H9 (cell line): ENCODE measurements at regions not wholly inside any gene's neighbourhood (a gene's known extent, or its start where the extent isn't known, plus 50 kb on each side); places are given as distances from the start of the nearest gene placed in this dataset.

ENCODE experiments used
- DNase-seq: peaks from one replicate; pipeline ENCODE4 v3.0.0-alpha.2; 2017
- H2AFZ ChIP-seq: one replicate; pipeline ENCODE4 v1.6.1; 2013; ENCODE audit warnings: mild to moderate bottlenecking, low read length, control low read depth, moderate library complexity
- H2AK5ac ChIP-seq: 2 replicates; pipeline ENCODE4 v1.6.1; 2013; ENCODE audit warnings: low read length, control low read depth, mixed read lengths; ENCODE audit not compliant: insufficient read length
- H2BK120ac ChIP-seq: one replicate; pipeline ENCODE4 v1.6.1; 2013; ENCODE audit warnings: low read depth, mild to moderate bottlenecking, low read length, control low read depth, inconsistent platforms; ENCODE audit not compliant: poor library complexity, severe bottlenecking
- H2BK12ac ChIP-seq: 2 replicates; pipeline ENCODE4 v1.6.1; 2013; ENCODE audit warnings: low read length, control low read depth, mixed read lengths, low read depth; ENCODE audit not compliant: insufficient read length
- H2BK15ac ChIP-seq: 2 replicates; pipeline ENCODE4 v1.6.1; 2013; ENCODE audit warnings: low read depth, low read length, control low read depth
- H2BK20ac ChIP-seq: one replicate; pipeline ENCODE4 v1.6.1; 2013; ENCODE audit warnings: low read depth, mild to moderate bottlenecking, low read length, control low read depth, inconsistent platforms; ENCODE audit not compliant: poor library complexity, severe bottlenecking
- H2BK5ac ChIP-seq: 2 replicates; pipeline ENCODE4 v1.6.1; 2013; ENCODE audit warnings: low read length, control low read depth, mixed read lengths; ENCODE audit not compliant: insufficient read length
- H3K14ac ChIP-seq: 2 replicates; pipeline ENCODE4 v1.6.1; 2013; ENCODE audit warnings: low read length, control low read depth; ENCODE audit not compliant: insufficient read depth
- H3K18ac ChIP-seq: 2 replicates; pipeline ENCODE4 v1.6.1; 2013; ENCODE audit warnings: low read depth, mild to moderate bottlenecking, mixed read lengths, low read length, control low read depth; ENCODE audit not compliant: insufficient read length
- H3K23ac ChIP-seq: 2 replicates; pipeline ENCODE4 v1.6.1; 2013; ENCODE audit warnings: low read length, control low read depth, mixed read lengths, low read depth; ENCODE audit not compliant: insufficient read length
- H3K23me2 ChIP-seq: 2 replicates; pipeline ENCODE4 v1.6.1; 2013; ENCODE audit warnings: low read depth, mild to moderate bottlenecking, mixed read lengths, low read length, control low read depth; ENCODE audit not compliant: insufficient read length, poor library complexity, severe bottlenecking
- H3K27ac ChIP-seq: 2 replicates; pipeline ENCODE4 v1.5.1; 2013; ENCODE audit warnings: low read length, control low read depth, mixed read lengths, low read depth; ENCODE audit not compliant: insufficient read length
- H3K27me3 ChIP-seq: 2 replicates; pipeline ENCODE4 v1.6.1; 2013; ENCODE audit warnings: low read length, control low read depth, inconsistent platforms; ENCODE audit not compliant: insufficient read depth
- H3K4ac ChIP-seq: 2 replicates; pipeline ENCODE4 v1.6.1; 2013; ENCODE audit warnings: low read depth, mild to moderate bottlenecking, control low read depth, inconsistent platforms, low read length, moderate library complexity
- H3K4me1 ChIP-seq: 2 replicates; pipeline ENCODE4 v1.6.1; 2013; ENCODE audit warnings: low read length, control low read depth, inconsistent platforms; ENCODE audit not compliant: insufficient read depth
- H3K4me2 ChIP-seq: 2 replicates; pipeline ENCODE4 v1.6.1; 2013; ENCODE audit warnings: low read length, control low read depth, mixed read lengths; ENCODE audit not compliant: insufficient read length, insufficient read depth
- H3K56ac ChIP-seq: 2 replicates; pipeline ENCODE4 v1.6.1; 2013; ENCODE audit warnings: low read depth, mild to moderate bottlenecking, mixed read lengths, low read length, control low read depth; ENCODE audit not compliant: insufficient read length
- H3K79me1 ChIP-seq: 2 replicates; pipeline ENCODE4 v1.6.1; 2013; ENCODE audit warnings: low read depth, mild to moderate bottlenecking, moderate library complexity, low read length, control low read depth, inconsistent platforms; ENCODE audit not compliant: insufficient read depth, poor library complexity, severe bottlenecking
- H3K79me2 ChIP-seq: 2 replicates; pipeline ENCODE4 v1.6.1; 2013; ENCODE audit warnings: low read length, control low read depth, inconsistent platforms; ENCODE audit not compliant: insufficient read depth
- H3K9ac ChIP-seq: 2 replicates; pipeline ENCODE4 v1.6.1; 2013; ENCODE audit warnings: low read length, control low read depth, mixed read lengths; ENCODE audit not compliant: insufficient read length; ENCODE audit errors: extremely low read depth
- H3K9me3 ChIP-seq: one replicate; pipeline ENCODE4 v1.6.1; 2013; ENCODE audit warnings: low read depth, low read length, inconsistent platforms; ENCODE audit not compliant: control insufficient read depth
- H3T11ph ChIP-seq: one replicate; pipeline ENCODE4 v1.6.1; 2013; ENCODE audit warnings: mild to moderate bottlenecking, low read length, control low read depth, inconsistent platforms
- H4K20me1 ChIP-seq: one replicate; pipeline ENCODE4 v1.6.1; 2013; ENCODE audit not compliant: control insufficient read depth, insufficient read length, insufficient read depth
- H4K5ac ChIP-seq: 2 replicates; pipeline ENCODE4 v1.6.1; 2013; ENCODE audit warnings: low read depth, mild to moderate bottlenecking, mixed read lengths, low read length, control low read depth; ENCODE audit not compliant: insufficient read length
- H4K8ac ChIP-seq: replicated peaks from 2 replicates; pipeline ENCODE4 v1.6.1; 2013; ENCODE audit warnings: low read length, control low read depth, mixed read lengths, low read depth; ENCODE audit not compliant: insufficient read length
- H4K91ac ChIP-seq: 2 replicates; pipeline ENCODE4 v1.6.1; 2013; ENCODE audit warnings: low read depth, mild to moderate bottlenecking, moderate library complexity, mixed read lengths, low read length, control low read depth; ENCODE audit not compliant: insufficient read length
- H3K27ac Mint-ChIP-seq, 3 experiments: 2 replicates in 2 of 3; 3 replicates in 1 of 3; pipeline ENCODE4 v1.8.0; 2020 to 2021; ENCODE audit warnings: mixed read lengths in 3 of 3, mild to moderate bottlenecking in 1 of 3, moderate library complexity in 1 of 3
- H3K27me3 Mint-ChIP-seq: 2 replicates; pipeline ENCODE4 v1.8.0; 2021; ENCODE audit warnings: low read depth, mild to moderate bottlenecking, moderate library complexity, mixed read lengths
- H3K36me3 Mint-ChIP-seq, 3 experiments: 2 replicates in 2 of 3; 3 replicates in 1 of 3; pipeline ENCODE4 v1.8.0; 2020 to 2021; ENCODE audit warnings: low read depth in 3 of 3, mixed read lengths in 3 of 3; ENCODE audit not compliant: insufficient read depth in 1 of 3
- H3K4me1 Mint-ChIP-seq, 2 experiments: 2 replicates each; pipeline ENCODE4 v1.8.0; 2020; ENCODE audit warnings: mixed read lengths in 2 of 2
- H3K4me3 Mint-ChIP-seq, 2 experiments: 2 replicates in 1 of 2; 3 replicates in 1 of 2; pipeline ENCODE4 v1.8.0; 2020 to 2021; ENCODE audit warnings: mild to moderate bottlenecking in 2 of 2, mixed read lengths in 2 of 2, moderate library complexity in 1 of 2
- H3K9me3 Mint-ChIP-seq, 2 experiments: 2 replicates in 1 of 2; 3 replicates in 1 of 2; pipeline ENCODE4 v1.8.0; 2020; ENCODE audit warnings: mild to moderate bottlenecking in 2 of 2, mixed read lengths in 2 of 2, moderate library complexity in 1 of 2
- WGBS: extraction: QIAGEN DNeasy Blood & Tissue Kit; methylation state at CpG from one replicate; pipeline ENCODE4 v1.1.7; 2013; ENCODE audit warnings: missing lambda C conversion rate, low lambda C conversion rate, mixed read lengths; ENCODE audit not compliant: insufficient read length; ENCODE audit errors: extremely low coverage; 5-methylcytosine and 5-hydroxymethylcytosine counted together
- TF ChIP-seq, protein P1 (sequence below): fragments of 200-600 bp; sonication (generic); conservative IDR thresholded peaks from 3 replicates; pipeline ENCODE4 v1.8.0; 2021; ENCODE audit warnings: antibody characterized with exemption, mild to moderate bottlenecking

DNA sequence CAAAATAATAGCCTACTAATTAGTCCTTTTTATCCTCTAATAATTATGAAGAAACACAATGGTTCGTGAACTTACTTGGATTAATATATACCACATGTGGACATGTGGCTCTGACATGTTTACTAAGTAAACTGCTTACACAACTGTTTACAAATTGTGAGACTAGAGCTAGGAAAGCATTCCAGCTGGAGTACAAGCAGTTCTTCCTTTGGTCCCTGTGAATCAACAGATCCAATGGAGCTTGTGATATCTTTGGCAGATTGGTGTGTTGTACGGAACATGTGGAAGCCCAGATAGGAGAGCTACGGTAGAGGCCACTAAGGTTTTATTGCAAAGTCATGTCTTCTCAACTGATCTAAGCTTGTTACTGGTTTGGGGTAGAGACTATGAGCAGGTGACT is 145.5 kb upstream of the SPRY2 start:
- no peak overlapping the region for H3K4ac ChIP-seq
- Mint-ChIP-seq H3K27me3 (no peaks in the 10 kb centered on the region), H3K9me3 (0 out of 5 replicates have a peak, but pooled peaks cover 0 to 2% of the 10 kb centered on the region in 2 experiments), H3K4me3 (no peak overlapping the region), H3K27ac (no peak overlapping the region), H3K36me3 (peaks cover 0 to 6% (median 0%) of the 10 kb centered on the region in 3 experiments; a peak in 1 of 7 replicates), H3K4me1 (no peaks in the 10 kb centered on the region)
- no peak overlapping the region for H2BK12ac ChIP-seq
- H4K91ac ChIP-seq: no peak overlapping the region
- no peak overlapping the region for H3K18ac ChIP-seq
- no peak overlapping the region for H2BK20ac ChIP-seq
- no peak overlapping the region for H4K5ac ChIP-seq
- H3K14ac ChIP-seq: no peak overlapping the region
- H2BK5ac ChIP-seq: no peak overlapping the region
- H3K4me2 ChIP-seq: no peak overlapping the region
- H2AFZ ChIP-seq: no peak overlapping the region
- no peak overlapping the region for H2BK15ac ChIP-seq
- H3K27me3 ChIP-seq: no peaks in the 10 kb centered on the region
- H3K56ac ChIP-seq: no peak overlapping the region
- H3K23ac ChIP-seq: no peak overlapping the region
- no peaks in the 10 kb centered on the region for H3K79me2 ChIP-seq
- TF ChIP-seq, protein P1, sequence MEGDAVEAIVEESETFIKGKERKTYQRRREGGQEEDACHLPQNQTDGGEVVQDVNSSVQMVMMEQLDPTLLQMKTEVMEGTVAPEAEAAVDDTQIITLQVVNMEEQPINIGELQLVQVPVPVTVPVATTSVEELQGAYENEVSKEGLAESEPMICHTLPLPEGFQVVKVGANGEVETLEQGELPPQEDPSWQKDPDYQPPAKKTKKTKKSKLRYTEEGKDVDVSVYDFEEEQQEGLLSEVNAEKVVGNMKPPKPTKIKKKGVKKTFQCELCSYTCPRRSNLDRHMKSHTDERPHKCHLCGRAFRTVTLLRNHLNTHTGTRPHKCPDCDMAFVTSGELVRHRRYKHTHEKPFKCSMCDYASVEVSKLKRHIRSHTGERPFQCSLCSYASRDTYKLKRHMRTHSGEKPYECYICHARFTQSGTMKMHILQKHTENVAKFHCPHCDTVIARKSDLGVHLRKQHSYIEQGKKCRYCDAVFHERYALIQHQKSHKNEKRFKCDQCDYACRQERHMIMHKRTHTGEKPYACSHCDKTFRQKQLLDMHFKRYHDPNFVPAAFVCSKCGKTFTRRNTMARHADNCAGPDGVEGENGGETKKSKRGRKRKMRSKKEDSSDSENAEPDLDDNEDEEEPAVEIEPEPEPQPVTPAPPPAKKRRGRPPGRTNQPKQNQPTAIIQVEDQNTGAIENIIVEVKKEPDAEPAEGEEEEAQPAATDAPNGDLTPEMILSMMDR: no peak
- H4K8ac ChIP-seq: no peak overlapping the region
- no peaks in the 10 kb centered on the region for H3K9me3 ChIP-seq
- DNase-seq: no peak
- WGBS: no CpG with 5 or more reads among the region's 3 CpGs
- no peaks in the 10 kb centered on the region for H3K4me1 ChIP-seq
- H2BK120ac ChIP-seq: no peak overlapping the region
- H3K23me2 ChIP-seq: no peaks in the 10 kb centered on the region
- no peak overlapping the region for H3K9ac ChIP-seq
- no peaks in the 10 kb centered on the region for H3K79me1 ChIP-seq
- no peak overlapping the region for H2AK5ac ChIP-seq
- H3T11ph ChIP-seq: no peak overlapping the region
- H4K20me1 ChIP-seq: no peaks in the 10 kb centered on the region
- H3K27ac ChIP-seq: no peak overlapping the region
